Activated T-cell treated with anti-CD3 and anti-CD28 coated beads for 48 hours (primary cell): ENCODE measurements at regions not wholly inside any gene's neighbourhood (a gene's known extent, or its start where the extent isn't known, plus 50 kb on each side); places are given as distances from the start of the nearest gene placed in this dataset.

Experiments used
- DNase-seq: peaks from one replicate; pipeline ENCODE4 v3.0.0-alpha.2; 2020; ENCODE audit warnings: low read depth

DNA sequence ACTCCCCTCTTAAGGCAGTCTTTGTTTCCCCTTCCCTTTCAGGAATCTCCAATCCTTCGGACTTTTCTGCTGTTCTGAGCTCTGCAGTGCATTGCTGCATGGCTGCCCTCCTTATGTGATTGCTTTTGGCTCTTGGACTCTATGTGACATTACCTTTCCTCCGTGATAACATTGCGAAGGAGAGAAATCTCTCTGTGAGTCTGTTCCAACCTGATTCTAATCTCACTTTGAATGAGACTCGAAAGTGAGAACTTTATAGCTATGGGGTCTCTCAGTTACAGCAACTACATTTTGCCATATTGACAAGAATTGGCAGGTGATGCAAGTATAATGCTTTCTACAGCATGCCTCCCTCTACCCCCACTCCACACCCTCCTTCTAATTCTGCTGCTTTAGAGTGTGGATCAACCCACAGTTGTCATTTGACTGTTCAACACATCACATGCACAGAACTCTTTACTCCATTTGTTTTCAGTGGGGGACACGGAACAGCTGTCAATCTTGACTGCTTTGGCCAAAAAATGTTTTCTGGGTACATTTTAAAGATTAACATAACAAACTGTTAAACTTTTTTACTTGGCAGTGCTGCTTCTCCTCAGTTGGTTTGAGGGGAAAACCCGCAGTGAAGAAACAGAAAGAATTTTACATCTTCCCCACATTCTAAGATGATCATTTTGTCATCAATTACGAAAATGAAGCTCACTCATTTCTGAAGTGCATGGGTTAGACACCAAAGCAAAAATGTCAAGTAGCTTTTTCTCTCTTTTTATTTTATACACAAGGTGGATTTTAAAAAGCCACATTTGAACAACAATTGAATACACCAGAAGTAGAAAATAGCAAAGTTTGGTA lies 125.5 kb upstream of the RMST start:
- DNase-seq: no peak

DNA sequence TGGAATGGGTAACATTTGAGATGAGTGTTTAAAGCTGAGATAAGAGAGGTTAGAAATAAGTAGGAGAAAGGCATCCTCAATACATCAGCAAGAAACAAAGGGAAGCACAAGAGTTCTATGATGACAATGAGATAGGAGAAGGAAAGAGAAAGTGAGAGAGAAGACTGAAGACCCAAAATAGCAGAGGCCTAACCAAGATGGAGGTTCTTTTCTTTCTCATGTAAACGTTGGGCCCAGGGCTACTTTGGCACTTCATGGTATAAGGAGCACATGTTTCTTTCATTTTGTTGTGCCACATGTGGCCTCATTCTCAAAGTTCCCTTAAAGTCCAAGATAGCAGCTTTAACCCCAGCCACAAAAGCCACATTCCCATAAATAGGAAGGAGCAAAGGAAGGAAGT lies 120.5 kb upstream of the RMST start:
- no peak for DNase-seq

DNA sequence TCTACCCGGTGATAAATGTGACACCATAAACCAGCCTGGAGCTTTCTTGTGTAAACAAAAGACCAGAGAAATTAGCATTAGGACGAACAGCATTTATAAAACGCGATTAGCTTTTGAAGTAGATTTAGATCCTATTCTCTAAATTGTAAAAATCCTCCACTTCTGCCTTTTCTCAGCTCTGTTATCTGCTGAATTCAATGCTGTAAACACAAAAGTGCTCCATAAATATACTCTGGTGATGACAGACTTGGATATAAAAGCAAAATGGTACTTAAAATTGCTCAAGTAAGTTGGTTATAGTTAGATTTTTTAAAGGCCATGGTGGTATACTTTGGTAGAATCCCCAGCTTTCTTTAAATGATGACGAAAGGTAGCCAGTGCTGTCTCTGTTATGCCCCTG lies 114.6 kb upstream of the RMST start:
- DNase-seq: no peak

DNA sequence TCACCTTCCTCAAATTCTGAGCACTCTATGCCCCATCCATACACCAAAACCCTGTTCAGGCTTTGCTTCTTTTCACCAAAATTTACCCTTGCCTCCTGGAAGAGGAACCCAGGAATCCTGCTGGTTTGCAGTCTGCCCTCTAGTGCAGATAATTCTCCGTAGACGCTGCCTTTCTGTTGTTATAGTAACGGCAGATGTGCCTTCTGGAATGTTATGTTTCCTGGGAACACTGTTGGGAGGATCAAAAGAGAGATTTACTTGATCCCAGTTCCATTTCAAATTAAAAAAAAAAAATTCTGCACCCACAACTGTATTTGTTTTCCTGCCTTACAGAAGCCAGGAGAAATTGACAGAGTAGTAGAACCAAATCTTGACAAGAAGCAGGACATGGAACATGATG lies 104.2 kb upstream of the RMST start:
- DNase-seq: no peak

DNA sequence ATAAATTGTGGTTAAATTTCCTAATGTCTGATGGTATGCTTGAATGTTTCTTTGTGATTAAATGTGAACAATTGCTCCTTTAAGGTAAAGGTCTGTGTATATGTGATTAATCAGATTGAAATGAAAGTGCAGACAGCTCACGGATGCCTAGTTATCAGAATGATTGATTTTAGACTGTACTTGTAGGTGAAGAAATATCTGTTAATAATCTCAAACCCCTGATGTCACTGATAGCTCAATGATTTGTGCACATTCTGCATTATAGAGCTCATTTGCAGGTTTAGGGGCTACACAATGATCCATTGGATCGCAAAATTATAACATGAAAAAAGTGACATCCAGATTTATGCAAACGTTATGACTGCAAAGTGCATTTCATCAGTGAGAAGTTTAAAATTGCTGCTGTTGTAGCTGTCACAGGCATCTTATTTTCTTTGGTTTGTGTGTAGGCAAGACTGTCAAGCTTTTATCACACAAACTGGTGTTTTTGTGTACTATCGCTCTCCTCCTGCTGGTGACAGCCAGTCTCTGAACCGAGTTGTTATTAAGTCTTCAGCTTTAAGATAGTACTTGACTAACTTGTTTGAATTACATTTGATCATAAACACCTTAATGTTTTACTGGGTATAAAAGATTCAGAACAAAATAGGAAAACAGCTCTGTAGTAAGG lies 103.4 kb upstream of the RMST start:
- no peak for DNase-seq

DNA sequence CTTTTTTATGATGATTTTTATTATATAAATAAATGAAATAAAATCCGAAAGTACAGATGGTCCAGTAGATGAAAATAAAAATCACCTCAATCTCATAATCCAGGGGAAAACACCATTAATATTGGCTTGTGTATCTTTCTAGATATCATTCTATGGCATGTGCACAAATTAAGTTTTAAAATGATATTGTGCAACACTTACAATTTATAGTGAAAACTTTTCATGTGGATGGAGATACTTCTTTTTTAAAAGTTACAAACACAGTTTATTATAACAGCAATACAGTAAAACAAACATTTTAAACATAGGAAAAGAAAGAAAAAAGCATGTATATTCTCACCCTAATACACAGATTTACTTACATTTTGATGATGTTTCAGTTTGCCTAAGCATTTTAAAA lies 98.9 kb upstream of the RMST start:
- no peak for DNase-seq

DNA sequence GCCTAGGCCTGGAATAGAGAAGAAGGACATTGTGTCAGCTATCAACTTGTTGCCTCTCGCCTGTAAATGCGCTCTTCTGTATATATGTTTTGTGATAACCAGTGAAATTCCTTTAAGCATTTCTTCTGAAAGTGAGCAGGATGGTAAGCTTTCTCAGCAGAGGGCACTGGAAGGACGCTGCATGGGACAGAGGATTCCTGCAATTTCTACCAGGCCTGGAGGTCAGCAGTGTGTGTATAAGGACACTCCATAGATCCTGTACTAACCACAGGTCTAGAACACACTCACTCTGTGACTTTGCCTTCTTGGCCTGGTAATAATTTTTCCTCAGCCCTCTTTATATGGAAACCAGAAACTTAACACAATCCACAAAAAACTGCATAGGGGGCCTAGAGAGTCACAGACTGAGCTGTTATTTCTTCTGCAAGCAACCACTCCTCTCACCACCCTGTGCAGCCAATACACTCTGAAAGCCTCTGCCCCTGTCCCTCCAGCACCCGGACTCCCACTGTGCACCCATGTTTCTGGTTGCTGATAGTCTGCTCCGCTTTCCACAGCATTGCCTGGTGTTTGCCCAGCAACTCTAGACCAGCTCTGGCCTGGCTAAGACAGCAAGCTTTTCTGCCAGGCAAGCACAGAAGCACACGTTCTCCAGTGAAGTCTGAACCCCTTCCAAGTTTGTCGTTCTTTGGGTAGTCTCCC lies 94.0 kb upstream of the RMST start:
- no peak for DNase-seq

DNA sequence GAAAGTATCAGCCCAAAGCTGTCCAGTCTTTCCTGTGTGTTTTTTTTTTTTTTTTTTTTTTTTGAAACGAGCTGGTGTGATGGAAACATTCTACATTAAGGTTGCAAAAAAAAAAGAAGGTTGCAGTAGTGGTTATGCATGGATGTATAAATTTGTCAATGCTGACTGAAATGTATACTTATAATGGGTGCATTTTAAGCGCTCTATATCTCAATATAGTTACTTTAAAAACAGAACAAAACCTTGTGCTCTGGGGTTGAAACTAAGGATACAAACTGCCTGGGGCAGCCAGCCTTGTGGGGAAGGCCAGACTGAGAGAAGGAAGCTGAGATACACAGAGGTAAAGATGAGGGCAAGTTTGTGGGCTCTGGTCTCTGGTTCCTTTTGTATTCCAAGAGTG lies 87.3 kb upstream of the RMST start:
- DNase-seq: no peak

DNA sequence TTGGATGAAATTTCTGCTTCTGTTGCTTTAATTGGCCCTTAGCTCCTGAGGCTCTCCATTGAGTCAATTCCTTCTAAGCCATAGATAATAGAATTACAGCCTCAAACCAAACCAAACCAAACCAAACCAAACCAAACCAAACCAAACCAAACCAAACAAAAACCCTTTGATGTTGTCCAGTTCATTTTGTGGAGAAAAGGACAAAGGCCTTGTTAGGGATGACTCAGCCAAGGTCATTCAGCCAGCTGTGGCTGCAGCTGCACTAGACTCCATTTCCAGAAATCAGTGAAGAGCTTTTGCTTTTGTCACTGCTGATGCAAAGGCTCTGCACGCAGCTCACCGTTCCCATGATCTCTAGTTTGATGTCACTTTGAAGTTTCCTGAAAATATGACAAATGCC lies 82.2 kb upstream of the RMST start:
- DNase-seq: no peak

DNA sequence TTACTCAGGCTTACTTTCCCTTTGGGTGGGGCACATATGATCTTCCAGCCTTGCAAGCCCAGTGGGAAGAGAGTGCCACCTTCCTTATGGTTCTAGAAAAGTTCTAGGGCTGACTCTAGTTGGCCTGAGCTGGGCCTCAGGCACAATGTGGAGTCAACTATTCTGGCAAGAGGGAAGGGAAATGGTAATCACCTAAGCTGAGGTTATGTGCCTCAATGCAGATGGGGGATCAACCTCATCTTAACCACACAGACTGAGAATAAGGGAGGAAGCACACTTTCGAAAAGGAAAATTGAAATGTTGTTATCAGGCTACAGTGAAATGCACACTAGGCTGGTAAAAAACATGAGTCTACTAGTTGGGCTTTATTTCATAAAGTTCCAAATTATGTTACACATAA lies 77.5 kb upstream of the RMST start:
- DNase-seq: no peak

DNA sequence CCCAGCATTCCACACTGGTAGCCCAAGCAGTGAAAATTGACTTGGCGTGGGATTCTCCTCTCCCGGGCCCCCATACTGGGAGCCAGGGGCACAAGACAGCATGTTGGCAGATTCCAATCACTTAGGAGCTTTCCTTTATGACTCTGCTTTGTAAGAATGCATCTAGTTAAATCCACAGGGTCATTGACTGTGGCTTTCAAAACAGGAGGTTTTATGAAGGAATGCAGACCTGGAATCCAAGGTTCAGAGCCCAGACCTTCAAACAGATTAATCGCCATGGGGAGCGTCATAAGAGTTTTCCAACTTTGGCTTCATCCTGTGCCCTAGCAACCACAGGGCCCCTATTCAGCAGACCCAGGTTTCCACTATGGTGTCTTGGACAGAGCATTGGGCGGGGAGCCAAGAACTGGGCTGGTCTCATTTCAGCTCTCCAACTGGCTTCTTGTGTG lies 76.4 kb upstream of the RMST start:
- DNase-seq: no peak

DNA sequence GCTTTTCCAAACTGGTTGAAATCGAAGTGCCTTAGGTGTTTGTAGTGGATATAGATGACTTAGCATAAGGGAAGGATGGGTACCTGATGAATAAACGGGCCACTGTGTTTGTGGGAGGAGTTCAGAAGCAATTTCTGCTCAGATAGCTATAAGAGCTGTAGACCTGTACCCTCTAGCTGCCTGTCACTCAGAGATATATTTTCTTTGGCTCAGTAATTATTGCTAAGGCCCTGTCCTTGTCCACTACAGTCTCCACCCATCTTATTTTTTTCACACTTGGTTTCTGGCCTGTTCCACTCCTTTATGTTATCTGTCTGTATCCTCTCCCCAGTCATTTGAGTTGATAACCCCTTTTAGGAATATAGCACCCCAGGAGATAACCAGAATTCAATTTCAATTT lies 74.8 kb upstream of the RMST start:
- DNase-seq: no peak

DNA sequence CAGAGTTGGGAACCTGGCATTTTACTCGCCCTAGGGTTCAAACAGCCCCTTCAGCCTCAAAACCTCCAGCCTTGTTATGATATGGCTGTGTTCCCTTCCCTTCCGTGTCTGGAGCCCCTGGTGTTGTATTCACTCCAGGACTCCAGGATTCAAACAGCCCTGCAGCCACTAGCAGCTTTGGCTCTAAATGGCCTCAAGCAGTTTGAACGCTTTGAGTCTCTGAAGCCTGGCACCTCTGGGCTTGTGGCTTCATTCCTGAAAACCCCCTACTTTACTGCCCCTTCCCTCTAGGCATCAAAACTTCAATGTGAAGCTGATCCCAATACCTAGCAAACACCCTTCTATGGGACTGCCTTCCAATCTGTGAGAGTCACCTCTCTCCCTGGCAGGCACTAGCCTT lies 67.9 kb upstream of the RMST start:
- no peak for DNase-seq

DNA sequence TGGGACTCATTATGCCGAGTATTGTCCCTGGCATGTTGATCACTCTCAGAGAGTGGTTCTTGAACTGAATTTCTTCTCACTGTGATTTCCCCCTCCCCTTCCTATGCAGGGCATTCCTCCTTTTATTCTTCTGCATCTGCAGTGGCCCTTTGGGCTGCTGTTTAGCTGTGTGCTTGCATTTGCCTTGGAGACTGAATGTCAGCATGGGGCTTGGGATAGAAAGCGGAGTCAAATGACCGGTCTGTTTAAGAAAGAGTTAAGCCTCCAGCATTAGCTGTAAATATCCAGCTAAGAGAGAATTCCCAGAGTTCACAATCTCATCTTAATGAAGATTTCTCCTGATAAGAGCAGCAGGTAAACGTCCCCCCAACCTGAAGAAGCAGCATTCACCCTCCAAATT lies 65.6 kb upstream of the RMST start:
- no peak for DNase-seq

DNA sequence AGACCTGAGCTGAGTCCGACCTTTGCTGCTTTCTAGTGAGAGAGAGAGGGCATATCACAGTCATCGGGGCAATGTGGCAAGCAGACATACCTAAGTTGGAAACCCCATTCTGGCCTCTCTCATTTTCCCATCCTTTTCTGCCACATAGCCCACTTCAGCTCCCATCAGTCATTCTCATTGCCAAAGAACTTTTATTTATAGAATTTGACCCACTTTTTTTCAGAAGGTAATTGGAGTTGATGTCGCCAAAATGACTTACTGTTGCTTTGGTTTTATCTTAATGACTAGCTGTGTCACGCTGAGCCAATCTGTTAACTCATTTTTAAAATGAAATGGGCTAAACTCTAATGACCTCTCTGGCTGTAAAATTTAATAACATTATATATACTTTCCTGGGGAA lies 63.9 kb upstream of the RMST start:
- DNase-seq: no peak

DNA sequence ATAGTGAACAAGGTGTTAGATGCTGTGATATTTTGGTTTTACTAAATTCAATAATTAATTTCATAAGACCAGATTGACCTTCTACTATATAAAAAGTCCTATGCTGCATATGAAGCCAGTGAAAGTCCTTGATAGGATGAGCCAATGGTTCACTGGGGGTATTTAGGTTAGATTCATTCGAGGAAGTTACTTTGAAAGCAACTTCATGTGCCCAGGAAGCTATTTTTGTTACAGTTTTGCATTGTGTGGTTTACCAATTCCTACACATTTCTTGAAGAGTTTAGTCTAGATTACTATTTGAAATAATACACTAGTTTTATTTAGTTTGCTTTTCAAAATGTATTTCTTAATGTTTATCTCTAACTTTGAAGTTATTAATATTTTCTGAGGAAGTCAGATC lies 58.5 kb upstream of the RMST start:
- DNase-seq: no peak

DNA sequence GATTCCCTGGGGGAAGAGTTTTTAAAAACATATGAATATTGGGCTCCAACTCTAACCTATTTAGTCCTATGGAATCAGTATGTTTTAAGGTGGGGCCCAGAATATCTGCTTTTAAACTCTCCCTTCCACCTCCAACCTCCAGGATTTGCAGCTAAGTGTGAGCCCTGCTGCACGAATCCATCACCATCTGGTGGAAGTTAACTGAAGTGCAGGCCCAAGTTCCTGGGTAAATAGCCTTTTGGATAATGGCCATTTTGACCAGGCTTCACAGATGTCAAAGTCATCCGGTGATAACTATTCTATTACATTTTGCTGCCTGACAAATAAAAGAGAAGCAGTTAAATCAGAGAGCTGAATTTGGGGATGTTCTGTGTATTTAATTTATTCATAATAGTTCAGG lies 58.1 kb upstream of the RMST start:
- no peak for DNase-seq

DNA sequence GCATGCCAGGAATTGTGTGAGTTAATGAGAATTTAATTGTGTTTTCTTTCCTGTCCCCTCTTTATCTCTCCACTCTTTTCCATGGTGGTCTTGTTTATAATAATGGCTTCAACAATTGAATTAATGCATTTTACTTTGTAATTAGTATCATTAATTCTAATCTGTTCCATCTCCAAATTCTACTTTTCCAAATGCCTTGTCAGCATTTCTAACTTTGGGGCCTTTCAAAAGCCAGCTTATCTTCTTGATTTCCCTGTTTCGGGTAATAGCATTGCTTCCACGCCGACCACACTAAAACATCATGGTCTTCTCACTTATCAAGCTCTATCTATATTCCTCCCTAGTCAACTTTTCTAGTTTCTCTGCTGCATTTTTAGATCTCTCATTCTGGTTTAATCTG lies 54.2 kb upstream of the RMST start:
- DNase-seq: no peak

DNA sequence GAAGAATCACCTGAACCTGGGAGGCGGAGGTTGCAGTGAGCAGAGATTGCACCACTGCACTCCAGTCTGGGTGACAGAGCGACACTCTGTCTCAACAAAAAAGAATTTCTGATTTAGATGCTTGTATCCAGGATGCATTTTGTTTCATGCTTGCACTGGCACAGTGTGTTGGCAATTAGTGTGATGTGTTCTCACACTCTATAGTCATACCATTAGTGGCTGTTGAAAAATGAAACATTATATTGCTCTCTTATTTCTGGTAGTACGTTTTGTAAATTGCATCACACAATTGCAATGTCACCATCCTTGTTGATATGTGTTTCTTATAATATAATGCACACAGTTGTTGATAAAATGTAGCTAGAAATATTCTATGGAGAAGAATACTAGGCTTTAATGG lies 51.3 kb upstream of the RMST start:
- DNase-seq: no peak
